ENCODE measurements at regions not wholly inside any gene's neighbourhood (a gene's known extent, or its start where the extent isn't known, plus 50 kb on each side); places are given as distances from the start of the nearest gene placed in this dataset.

DNA sequence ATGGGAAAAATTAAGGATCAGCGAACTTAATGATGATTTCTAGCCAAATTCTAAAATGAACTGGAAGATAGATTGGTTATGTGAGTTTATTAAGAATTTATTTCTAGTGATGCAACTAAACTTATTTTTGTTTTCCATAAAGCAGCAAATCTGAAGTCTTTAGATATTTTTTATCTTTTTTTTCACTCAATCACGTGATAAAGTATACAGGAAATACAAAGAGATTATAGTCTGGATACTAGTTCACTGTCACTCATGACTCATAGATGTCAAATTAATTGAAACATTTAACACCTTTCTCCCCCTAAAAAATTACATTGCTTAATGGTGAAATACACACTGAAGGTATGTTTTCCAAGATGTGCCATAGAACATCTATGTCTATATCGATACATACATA is 416.9 kb downstream of the TUSC7 start:
- TF ChIP-seq ASH2L (IDR thresholded peaks at IDR 0.05; ENCODE audit: low read length) (no peak), CHD1 (IDR thresholded peaks at IDR 0.05; ENCODE audit: low read depth, low read length) (no peak), POLR2A (IDR thresholded peaks at IDR 0.05; ENCODE audit: control extremely low read depth in 1 of 2, low read depth in 2 of 2, low read length in 2 of 2) (no peak), SAP30 (IDR thresholded peaks at IDR 0.05; ENCODE audit: insufficient read depth, insufficient replicate concordance, low read length) (no peak), NANOG (IDR thresholded peaks at IDR 0.05; ENCODE audit: insufficient read depth, low read depth, low read length, poor library complexity, severe bottlenecking) (no peak), TCF12 (IDR thresholded peaks at IDR 0.05; ENCODE audit: low read depth, low read length) (no peak), EZH2 (IDR thresholded peaks at IDR 0.05; ENCODE audit: low read depth, low read length, severe bottlenecking) (no peak), MAX (IDR thresholded peaks at IDR 0.05) (no peak), YY1 (IDR thresholded peaks at IDR 0.05; ENCODE audit: low read depth, low read length) (no peak), SIX5 (IDR thresholded peaks at IDR 0.05; ENCODE audit: low read depth, low read length) (no peak; the same call in 1 of the 2 replicates), JUN (IDR thresholded peaks at IDR 0.05; ENCODE audit: low read depth, low read length) (no peak)
- no peak overlapping the region for H3K14ac ChIP-seq (ENCODE audit: insufficient read length)
- FAIRE-seq (no peak), DNase-seq (ENCODE audit: low read depth in 1 of 2, low spot score in 2 of 2) (no peak)
- no peaks in the 10 kb centered on the region for H3K4me1 ChIP-seq (replicated peaks in 1 of 4; ENCODE audit: control insufficient read depth in 3 of 4, insufficient read depth in 4 of 4, low read length in 3 of 4)
- no peak overlapping the region for H3K4me3 ChIP-seq (ENCODE audit: extremely low read depth in 1 of 4, insufficient read depth in 2 of 4, low read depth in 3 of 4, low read length in 4 of 4)
- H2BK5ac ChIP-seq (ENCODE audit: low read depth, low read length), result no peak overlapping the region
- CTCF ChIA-PET (ENCODE audit: partially characterized antibody), result interaction anchor here (0.9 to 1.2 kb wide), 3 partner anchors 10 to 356 kb away, joined by 3 to 6 read pairs (median 3); no protein-coding TSS in a partner anchor
- H3K36me3 ChIP-seq (ENCODE audit: control insufficient read depth in 2 of 4, insufficient read depth in 4 of 4, low read length in 3 of 4), result no peaks in the 10 kb centered on the region
- POLR2A ChIA-PET (ENCODE audit: partially characterized antibody), result no interaction called here
- H3K4ac ChIP-seq (replicated peaks; ENCODE audit: insufficient read length, low read depth, low read length), result no peak overlapping the region
- no peaks in the 10 kb centered on the region for H4K20me1 ChIP-seq (replicated peaks in 1 of 2; ENCODE audit: control insufficient read depth in 1 of 2, insufficient read depth in 2 of 2, low read length in 2 of 2)
- H3K9ac ChIP-seq (replicated peaks in 1 of 4; ENCODE audit: extremely low read depth in 1 of 4, low read depth in 3 of 4, low read length in 3 of 4), result no peak overlapping the region
- H4K91ac ChIP-seq (replicated peaks; ENCODE audit: insufficient read length, low read length), result no peak overlapping the region
- no peak overlapping the region for H4K5ac ChIP-seq (ENCODE audit: insufficient read length, low read depth, low read length)
- no peak overlapping the region for H2AFZ ChIP-seq (ENCODE audit: low read length)
- no peak overlapping the region for H3K27ac ChIP-seq (ENCODE audit: low read depth, low read length)
- no peak overlapping the region for H2BK15ac ChIP-seq (ENCODE audit: low read length)
- H2BK120ac ChIP-seq (replicated peaks; ENCODE audit: low read depth, low read length), result no peak overlapping the region
- H2BK20ac ChIP-seq (ENCODE audit: low read length), result no peak overlapping the region
- H3K4me2 ChIP-seq (ENCODE audit: insufficient read depth in 1 of 2, low read depth in 2 of 2, low read length in 2 of 2), result no peak overlapping the region
- no peaks in the 10 kb centered on the region for H3K9me3 ChIP-seq (ENCODE audit: insufficient read depth in 2 of 2, low read depth in 1 of 2, low read length in 1 of 2)
- 94% methylated on average over 3 of the region's 3 CpGs; no CpG with 5 or more reads in 1 of the 2 experiments for WGBS, 2 experiments (ENCODE audit: extremely low coverage in 1 of 2, insufficient coverage in 1 of 2, insufficient read length in 1 of 2, insufficient replicate concordance in 2 of 2, low coverage in 1 of 2, low lambda C conversion rate in 2 of 2, missing lambda C conversion rate in 1 of 2)
- no peak overlapping the region for H4K8ac ChIP-seq (ENCODE audit: extremely low read depth, insufficient read depth, low read length)
- no peak overlapping the region for H2BK12ac ChIP-seq (ENCODE audit: low read depth, low read length)
- no peak overlapping the region for H2AK5ac ChIP-seq (ENCODE audit: low read depth, low read length)
- H3K79me1 ChIP-seq (ENCODE audit: low read depth, low read length), result no peaks in the 10 kb centered on the region
- H3K18ac ChIP-seq (ENCODE audit: extremely low read depth, low read length), result no peak overlapping the region
- no peaks in the 10 kb centered on the region for H3K23me2 ChIP-seq (ENCODE audit: low read depth, low read length)
- no peaks in the 10 kb centered on the region for H3K27me3 ChIP-seq (replicated peaks in 1 of 4; ENCODE audit: control insufficient read depth in 3 of 4, extremely low read depth in 1 of 4, insufficient read depth in 3 of 4, low read length in 3 of 4)
- H3K56ac ChIP-seq (replicated peaks; ENCODE audit: insufficient read length, low read depth, low read length), result no peak overlapping the region
- H3K79me2 ChIP-seq (ENCODE audit: control insufficient read depth in 1 of 2, insufficient read depth in 2 of 2, low read length in 2 of 2), result no peaks in the 10 kb centered on the region
- no peak overlapping the region for H3K23ac ChIP-seq (ENCODE audit: insufficient read length)
